Posterior vena cava (tissue), 2 donors: ENCODE measurements at regions not wholly inside any gene's neighbourhood (a gene's known extent, or its start where the extent isn't known, plus 50 kb on each side); places are given as distances from the start of the nearest gene placed in this dataset.
A peak's percentile ranks its signal among the peaks of the same experiment; 100 is the strongest.

Experiments
- DNase-seq: peaks from one replicate; pipeline ENCODE4 v3.0.0-alpha.2; 2020; ENCODE audit warnings: low spot score
- intact Hi-C, 2 donors: fragments of 100-400 bp; cut with DNase I; formaldehyde crosslinking; loops; one replicate each; pipeline versions ENCODE4 v1.14.1 to v1.14.2; 2022 to 2023
- donor health status: DM: yes; HTN: yes; CAD: no.
- donor health status: DM: yes; HTN: yes; CAD: no.

DNA sequence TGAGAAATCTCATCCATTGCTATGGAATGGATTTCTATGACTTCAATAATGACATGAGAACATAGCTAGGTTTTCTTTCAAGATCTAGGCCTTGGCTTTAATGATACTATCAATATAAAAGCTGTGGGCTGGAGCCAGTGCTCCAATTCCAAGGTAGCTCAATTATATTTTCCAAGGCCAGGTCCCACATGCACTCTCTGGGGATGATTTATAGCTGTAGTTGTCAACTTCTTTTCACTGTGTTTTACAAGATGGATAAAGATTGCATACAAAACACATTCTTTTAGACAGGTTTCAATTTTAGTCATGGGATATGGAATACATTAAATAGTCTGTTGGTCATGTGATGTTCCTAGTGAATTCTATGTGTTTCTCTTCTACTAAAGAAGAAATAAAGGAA is 156.7 kb downstream of the DCAF12L1 start:
- intact Hi-C loops: no loop called here
- DNase-seq: no peak

DNA sequence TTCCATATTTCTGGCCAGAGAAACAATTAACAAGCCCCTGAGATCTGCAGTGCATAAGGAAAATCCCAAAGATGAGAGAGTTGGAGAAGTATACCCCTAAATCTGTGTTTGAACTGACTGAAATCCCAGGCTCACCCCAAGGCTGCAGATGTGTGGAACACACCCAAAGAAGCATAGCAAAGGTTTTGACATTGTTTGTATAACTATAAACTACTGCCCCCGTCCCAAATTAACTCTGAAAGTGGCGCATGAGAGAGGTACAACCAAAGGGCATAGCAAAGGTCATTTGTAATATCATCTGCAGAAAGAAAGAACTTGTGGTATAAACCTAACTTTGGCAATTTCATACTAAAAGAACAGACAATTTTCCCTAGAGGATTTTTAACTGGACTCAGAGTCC is 157.9 kb downstream of the DCAF12L1 start:
- intact Hi-C loops: no loop called here
- DNase-seq: no peak

DNA sequence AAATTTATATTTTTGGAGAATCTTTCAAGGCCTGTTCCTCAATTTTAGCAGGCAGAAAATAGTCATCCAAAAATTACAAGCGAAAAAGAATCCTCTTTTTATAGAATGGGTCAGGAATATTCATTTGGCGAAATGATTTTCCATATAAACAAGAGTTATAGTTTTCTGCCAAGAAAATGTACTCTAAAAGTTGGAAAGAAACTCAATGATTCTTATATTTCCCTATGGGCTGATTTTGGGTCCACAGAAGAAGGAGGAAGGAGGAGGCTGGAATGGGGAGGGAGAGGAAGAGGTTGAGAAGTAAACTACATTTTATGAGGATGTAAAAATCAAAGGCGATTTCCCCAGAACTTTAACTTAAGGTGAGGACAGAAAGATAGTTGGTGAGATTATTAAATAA is 159.3 kb downstream of the DCAF12L1 start:
- intact Hi-C loops: no loop called here
- no peak for DNase-seq

DNA sequence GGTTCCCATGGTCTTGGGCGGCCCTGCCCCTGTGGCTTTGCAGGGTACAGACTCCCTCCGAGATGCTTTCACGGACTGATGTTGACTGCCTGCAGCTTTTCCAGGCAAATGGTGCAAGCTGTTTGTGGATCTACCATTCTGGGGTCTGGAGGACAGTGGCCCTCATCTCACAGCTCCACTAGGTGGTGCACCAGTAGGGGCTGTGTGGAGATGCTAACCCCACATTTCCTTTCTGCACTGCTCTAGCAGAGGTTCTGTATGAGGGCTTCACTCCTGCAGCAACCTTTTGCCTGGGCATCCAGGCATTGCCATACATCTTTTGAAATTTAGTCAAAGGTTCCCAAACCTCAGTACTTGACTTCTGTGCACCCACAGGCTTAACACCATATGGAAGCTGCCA is 176.1 kb downstream of the DCAF12L1 start:
- no peak for DNase-seq
- intact Hi-C loops: no loop called here

DNA sequence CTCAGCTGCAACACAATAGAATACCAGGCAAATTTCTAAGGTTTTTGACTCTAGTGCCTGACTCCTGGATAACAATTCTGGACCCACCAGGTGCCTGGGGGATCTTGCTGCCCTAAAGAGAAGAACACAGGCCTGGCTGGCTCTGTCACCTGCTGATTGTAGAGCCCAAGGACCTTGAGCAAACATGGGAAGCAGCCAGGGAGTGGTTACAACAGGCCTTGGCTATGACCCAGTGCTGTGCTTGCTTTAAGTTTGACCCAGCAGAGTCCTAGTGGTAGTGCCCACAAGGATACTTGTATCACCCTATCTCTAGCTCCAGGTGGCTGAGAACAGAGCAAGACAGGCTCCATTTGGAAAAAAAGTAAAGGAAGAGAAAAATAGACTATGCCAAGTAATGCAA is 176.8 kb upstream of the DCAF12L2 start:
- intact Hi-C loops: no loop called here

DNA sequence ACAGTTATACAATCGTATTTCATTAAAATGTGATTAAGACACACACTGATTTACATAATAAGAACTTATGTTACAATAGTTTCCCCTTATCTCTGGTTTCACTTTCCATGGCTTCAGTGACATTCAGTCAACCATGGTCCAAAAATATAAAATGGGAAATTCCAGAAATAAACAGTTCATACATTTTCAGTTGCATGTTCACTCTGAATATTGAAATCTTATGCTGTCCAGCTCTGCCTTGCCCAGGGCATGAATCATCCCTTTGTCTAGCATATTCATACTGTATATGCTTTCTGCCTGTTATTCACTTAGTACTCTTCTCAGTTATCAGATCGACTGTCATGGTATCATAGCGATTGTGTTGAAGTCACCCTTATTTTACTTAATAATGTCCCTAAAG is 173.8 kb upstream of the DCAF12L2 start:
- DNase-seq: no peak
- intact Hi-C loops: no loop called here

More for the DNA sequence above, 176.8 kb upstream of the DCAF12L2 start:
- DNase-seq: no peak

DNA sequence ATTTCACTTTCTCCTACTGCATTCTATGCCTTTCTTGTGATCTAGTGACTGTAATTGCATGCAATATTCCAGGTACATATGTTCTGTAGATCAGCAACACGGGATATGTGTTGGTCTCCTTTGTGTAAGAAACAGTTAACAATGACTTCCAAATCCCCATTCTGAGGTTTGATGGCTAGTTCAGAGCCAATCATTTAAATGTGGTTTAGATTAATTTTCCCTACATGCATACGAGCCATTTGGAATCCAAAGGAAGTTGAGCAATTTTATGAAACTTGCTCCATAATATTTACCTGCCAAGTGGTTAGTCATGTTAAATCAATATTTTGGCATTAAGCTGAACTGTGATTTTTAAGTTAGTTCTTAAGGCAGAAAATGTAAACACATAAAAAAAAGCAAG is 172.8 kb upstream of the DCAF12L2 start:
- intact Hi-C loops: no loop called here
- no peak for DNase-seq

DNA sequence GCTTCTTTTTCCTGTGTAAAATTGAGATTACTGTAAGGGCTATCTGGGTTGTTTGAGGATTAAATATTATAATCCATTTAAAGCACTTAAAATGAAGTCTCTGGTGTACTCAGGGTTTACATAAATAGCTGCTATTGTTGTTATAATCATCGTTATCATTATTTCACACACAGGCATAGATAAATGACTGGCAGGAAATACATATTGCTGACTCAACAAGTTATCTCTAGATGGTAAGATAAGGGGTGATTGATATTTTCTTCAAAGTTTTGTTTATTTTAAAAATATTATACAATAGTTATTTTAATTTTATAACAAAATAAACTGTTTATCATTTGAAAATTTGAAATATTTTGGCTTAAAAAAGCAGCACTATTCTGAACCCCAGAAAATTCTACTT is 134.3 kb upstream of the DCAF12L2 start:
- intact Hi-C loops: no loop called here
- DNase-seq: no peak

DNA sequence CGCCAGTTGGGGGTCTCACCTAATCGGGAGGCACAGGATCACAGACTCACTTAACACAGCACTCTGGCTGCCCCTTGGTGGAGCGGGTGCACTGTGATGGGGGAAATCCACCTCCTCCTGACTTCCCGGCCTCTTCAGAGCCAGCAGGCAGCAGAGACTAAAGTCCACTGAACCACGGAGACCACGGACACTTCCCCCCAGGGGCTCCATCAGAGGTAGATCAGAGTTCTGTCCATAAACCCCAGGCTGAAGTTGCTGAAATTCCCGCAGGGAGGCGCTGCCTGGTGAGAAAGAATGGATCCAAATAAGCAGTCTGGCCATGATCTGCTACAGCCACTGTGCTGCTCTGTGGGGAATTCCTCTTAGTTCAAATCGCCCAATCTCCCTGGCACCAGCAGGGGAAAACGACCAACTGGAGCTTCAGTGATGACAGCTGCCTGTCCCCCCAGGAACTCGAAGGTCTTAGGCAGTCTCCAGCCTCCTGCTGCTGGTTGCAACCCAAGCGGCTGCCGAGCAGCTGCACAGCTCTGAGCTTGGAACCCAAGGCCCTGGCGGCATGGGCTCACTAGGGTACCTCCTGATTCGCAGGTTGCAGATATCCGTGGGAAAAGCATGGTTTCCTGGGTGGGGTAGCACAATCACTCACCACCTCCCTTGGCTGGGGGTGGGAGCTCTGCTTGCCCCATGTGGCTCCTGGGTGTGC is 106.9 kb upstream of the DCAF12L2 start:
- no peak for DNase-seq
- intact Hi-C loops: no loop called here

DNA sequence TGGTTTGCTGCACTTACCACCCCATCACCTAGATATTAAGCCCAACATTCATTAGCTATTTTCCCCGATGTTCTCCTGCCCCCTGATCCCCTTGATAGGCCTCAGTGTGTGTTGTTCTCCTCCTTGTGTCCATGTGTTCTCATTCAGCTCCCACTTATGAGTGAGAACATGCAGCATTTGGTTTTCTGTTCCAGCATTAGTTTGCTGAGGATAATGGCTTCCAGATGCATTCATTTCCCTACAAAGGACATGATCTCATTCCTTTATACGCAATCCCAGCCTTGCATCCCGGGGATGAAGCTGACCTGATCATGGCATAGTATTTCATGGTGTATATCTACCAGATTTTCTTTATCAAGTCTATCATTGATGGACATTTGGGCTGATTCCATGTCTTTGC is 99.0 kb upstream of the DCAF12L2 start:
- intact Hi-C loops: no loop called here
- DNase-seq: no peak

DNA sequence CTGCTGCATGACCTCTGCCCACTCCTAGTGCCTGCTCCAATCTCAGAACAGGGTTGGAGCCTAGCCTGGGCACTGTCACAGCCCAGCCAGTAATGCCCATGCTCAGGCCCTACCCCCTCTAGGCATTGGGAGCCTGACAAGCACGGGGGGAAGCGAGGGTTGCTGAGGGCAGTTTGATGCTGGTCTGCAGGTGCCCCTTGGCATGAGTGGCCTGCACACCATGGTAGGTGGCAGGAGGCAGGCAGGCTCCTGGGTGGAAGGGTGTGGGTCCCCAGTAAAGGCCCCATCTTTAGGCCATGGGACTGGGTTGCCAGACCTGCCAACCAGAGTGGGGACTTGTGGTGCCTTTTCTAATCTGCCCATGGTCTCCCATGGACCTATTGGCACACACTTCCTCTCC is 72.1 kb upstream of the DCAF12L2 start:
- DNase-seq: peak; percentile 65
- intact Hi-C loops: no loop called here

DNA sequence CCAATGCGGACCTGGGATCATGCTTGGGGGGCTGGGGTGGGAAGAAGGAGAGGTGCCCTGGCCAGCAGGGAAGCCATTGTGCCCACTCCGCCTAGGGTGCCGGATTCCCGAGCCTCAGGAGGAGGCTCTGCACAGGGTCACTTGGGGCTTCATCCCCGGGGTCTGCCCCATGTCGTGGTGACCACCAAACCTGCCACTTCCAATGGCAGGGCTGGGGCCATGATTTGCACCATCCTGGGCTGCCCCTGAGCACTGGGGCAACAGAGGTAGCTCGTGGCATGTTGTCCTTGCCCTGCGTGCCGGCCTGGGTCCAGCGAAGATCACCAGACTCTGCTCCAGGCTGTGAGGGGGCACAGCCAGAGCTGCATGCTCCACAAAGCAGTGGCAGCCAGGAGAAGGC is 71.4 kb upstream of the DCAF12L2 start:
- peak; percentile 64 for DNase-seq
- intact Hi-C loops: no loop called here
